HCT116 (cell line): ENCODE measurements at regions not wholly inside any gene's neighbourhood (a gene's known extent, or its start where the extent isn't known, plus 50 kb on each side); places are given as distances from the start of the nearest gene placed in this dataset.

Source experiments
- CBX3 ChIP-seq: IDR thresholded peaks from 2 replicates; pipeline ENCODE4 v1.6.1; 2012; ENCODE audit warnings: low read depth
- CEBPB ChIP-seq: IDR thresholded peaks from 2 replicates; pipeline ENCODE4 v1.6.1; 2012; ENCODE audit warnings: low read depth
- EGR1 ChIP-seq: IDR thresholded peaks from 2 replicates; pipeline ENCODE4 v1.6.1; 2012; ENCODE audit warnings: low read depth
- EZH2 ChIP-seq: fragments of 200-600 bp; sonication (generic); IDR thresholded peaks from 2 replicates; pipeline ENCODE4 v1.6.1; 2017; ENCODE audit warnings: antibody characterized with exemption, mixed run types
- EZH2phosphoT487 ChIP-seq: fragments of 200-600 bp; IDR thresholded peaks from 2 replicates; pipeline ENCODE4 v1.6.1; 2018; ENCODE audit warnings: antibody characterized with exemption, borderline replicate concordance
- FOSL1 ChIP-seq: IDR thresholded peaks from 2 replicates; pipeline ENCODE4 v1.6.1; 2012; ENCODE audit warnings: low read depth
- POLR2A ChIP-seq: IDR thresholded peaks from 2 replicates; pipeline ENCODE4 v1.7.0; 2011; ENCODE audit warnings: borderline replicate concordance; ENCODE audit not compliant: insufficient read depth, insufficient read length; ENCODE audit errors: extremely low read depth
- POLR2AphosphoS5 ChIP-seq: IDR thresholded peaks from 2 replicates; pipeline ENCODE4 v1.6.1; 2011; ENCODE audit warnings: mild to moderate bottlenecking, low read depth, low read length, moderate library complexity
- YY1 ChIP-seq: IDR thresholded peaks from 2 replicates; pipeline ENCODE4 v1.6.1; 2011; ENCODE audit warnings: low read length, low read depth, moderate library complexity, mild to moderate bottlenecking; ENCODE audit not compliant: insufficient replicate concordance; ENCODE audit errors: extremely low read depth
- ZFX ChIP-seq: fragments of 450-650 bp; IDR thresholded peaks from 2 replicates; pipeline ENCODE4 v1.6.1; 2017
- TF ChIP-seq, protein P1 (sequence below), 3 experiments: fragments of 200-600 bp in 1 of 3; sonication (generic) in 1 of 3; IDR thresholded peaks in 2 of 3; conservative IDR thresholded peaks in 1 of 3; 2 replicates each; pipeline ENCODE4 v1.5.1; 2012 to 2017; ENCODE audit warnings: low read depth in 2 of 3, low read length in 2 of 3, antibody characterized with exemption in 1 of 3, borderline replicate concordance in 1 of 3, control low read depth in 1 of 3, mild to moderate bottlenecking in 1 of 3, mixed read lengths in 1 of 3, mixed run types in 1 of 3, moderate library complexity in 1 of 3; ENCODE audit not compliant: insufficient read depth in 1 of 3
- TF ChIP-seq, protein P2 (sequence below): IDR thresholded peaks from 2 replicates; pipeline ENCODE4 v1.6.1; 2012
- TF ChIP-seq, protein P3 (sequence below): IDR thresholded peaks from 2 replicates; pipeline ENCODE4 v1.6.1; 2012; ENCODE audit warnings: low read depth
- TF ChIP-seq, protein P4 (sequence below): IDR thresholded peaks from 2 replicates; pipeline ENCODE4 v1.6.1; 2012

DNA sequence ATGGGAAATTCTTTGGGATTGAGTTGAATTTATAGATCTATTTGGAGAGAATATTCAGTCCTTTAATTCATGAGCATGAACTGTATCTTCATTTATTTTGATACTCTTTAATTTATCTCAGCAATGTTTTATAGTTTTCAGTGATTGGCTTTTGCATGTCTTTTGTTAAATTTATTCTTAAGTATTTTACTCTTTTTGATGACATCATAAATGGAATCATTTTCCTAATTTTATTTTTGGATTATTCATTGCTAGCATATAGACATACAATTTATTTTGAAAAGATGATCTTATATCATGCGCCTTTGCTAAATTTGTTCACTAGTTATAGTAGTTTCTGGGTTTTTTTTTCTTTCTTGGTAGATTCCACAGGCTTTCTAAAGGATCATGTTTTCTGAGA lies 149.2 kb upstream of the ASIC2 start:
- TF ChIP-seq EZH2 (no peak), EZH2phosphoT487 (no peak), CEBPB (no peak), POLR2A (no peak), FOSL1 (no peak), POLR2AphosphoS5 (no peak), CBX3 (no peak), EGR1 (no peak), ZFX (no peak), YY1 (no peak)
- TF ChIP-seq, protein P1, sequence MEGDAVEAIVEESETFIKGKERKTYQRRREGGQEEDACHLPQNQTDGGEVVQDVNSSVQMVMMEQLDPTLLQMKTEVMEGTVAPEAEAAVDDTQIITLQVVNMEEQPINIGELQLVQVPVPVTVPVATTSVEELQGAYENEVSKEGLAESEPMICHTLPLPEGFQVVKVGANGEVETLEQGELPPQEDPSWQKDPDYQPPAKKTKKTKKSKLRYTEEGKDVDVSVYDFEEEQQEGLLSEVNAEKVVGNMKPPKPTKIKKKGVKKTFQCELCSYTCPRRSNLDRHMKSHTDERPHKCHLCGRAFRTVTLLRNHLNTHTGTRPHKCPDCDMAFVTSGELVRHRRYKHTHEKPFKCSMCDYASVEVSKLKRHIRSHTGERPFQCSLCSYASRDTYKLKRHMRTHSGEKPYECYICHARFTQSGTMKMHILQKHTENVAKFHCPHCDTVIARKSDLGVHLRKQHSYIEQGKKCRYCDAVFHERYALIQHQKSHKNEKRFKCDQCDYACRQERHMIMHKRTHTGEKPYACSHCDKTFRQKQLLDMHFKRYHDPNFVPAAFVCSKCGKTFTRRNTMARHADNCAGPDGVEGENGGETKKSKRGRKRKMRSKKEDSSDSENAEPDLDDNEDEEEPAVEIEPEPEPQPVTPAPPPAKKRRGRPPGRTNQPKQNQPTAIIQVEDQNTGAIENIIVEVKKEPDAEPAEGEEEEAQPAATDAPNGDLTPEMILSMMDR (IDR thresholded peaks at IDR 0.05 in 2 of 3, conservative IDR thresholded peaks at IDR 0.05 in 1 of 3; ENCODE audit: borderline replicate concordance in 1 of 3, insufficient read depth in 1 of 3, low read depth in 2 of 3, low read length in 2 of 3), result no peak
- TF ChIP-seq, protein P2, sequence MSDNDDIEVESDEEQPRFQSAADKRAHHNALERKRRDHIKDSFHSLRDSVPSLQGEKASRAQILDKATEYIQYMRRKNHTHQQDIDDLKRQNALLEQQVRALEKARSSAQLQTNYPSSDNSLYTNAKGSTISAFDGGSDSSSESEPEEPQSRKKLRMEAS, result no peak
- TF ChIP-seq, protein P3, sequence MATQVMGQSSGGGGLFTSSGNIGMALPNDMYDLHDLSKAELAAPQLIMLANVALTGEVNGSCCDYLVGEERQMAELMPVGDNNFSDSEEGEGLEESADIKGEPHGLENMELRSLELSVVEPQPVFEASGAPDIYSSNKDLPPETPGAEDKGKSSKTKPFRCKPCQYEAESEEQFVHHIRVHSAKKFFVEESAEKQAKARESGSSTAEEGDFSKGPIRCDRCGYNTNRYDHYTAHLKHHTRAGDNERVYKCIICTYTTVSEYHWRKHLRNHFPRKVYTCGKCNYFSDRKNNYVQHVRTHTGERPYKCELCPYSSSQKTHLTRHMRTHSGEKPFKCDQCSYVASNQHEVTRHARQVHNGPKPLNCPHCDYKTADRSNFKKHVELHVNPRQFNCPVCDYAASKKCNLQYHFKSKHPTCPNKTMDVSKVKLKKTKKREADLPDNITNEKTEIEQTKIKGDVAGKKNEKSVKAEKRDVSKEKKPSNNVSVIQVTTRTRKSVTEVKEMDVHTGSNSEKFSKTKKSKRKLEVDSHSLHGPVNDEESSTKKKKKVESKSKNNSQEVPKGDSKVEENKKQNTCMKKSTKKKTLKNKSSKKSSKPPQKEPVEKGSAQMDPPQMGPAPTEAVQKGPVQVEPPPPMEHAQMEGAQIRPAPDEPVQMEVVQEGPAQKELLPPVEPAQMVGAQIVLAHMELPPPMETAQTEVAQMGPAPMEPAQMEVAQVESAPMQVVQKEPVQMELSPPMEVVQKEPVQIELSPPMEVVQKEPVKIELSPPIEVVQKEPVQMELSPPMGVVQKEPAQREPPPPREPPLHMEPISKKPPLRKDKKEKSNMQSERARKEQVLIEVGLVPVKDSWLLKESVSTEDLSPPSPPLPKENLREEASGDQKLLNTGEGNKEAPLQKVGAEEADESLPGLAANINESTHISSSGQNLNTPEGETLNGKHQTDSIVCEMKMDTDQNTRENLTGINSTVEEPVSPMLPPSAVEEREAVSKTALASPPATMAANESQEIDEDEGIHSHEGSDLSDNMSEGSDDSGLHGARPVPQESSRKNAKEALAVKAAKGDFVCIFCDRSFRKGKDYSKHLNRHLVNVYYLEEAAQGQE, result no peak
- TF ChIP-seq, protein P4, sequence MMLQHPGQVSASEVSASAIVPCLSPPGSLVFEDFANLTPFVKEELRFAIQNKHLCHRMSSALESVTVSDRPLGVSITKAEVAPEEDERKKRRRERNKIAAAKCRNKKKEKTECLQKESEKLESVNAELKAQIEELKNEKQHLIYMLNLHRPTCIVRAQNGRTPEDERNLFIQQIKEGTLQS, result no peak
